ENCODE measurements at regions not wholly inside any gene's neighbourhood (a gene's known extent, or its start where the extent isn't known, plus 50 kb on each side); places are given as distances from the start of the nearest gene placed in this dataset.

- Histone ChIP-seq H3K4me3 (ENCODE audit: low read depth, low read length) (no peak overlapping the region), H3K27me3 (ENCODE audit: control insufficient read depth, insufficient read depth, low read length) (no peaks in the 10 kb centered on the region), H3K9ac (no peak overlapping the region), H3K4me1 (no peaks in the 10 kb centered on the region), H3K9me3 (ENCODE audit: control insufficient read depth, low read length) (no peaks in the 10 kb centered on the region), H3K36me3 (ENCODE audit: control insufficient read depth, insufficient read depth, low read length) (no peaks in the 10 kb centered on the region), H3K4me2 (ENCODE audit: low read length) (no peak overlapping the region), H2AFZ (no peak overlapping the region), H3K27ac (no peak overlapping the region), H3K79me2 (no peaks in the 10 kb centered on the region)
- no peak for TF ChIP-seq CTCF (IDR thresholded peaks at IDR 0.05)
These were observed 287.4 kb downstream of the PCDH17 start for GRCh38 chr13:57918913-57919312.

GRCh38 chr13:57925250-57925649 lies 293.7 kb downstream of the PCDH17 start:
- Histone ChIP-seq H3K4me2 (ENCODE audit: low read length) (no peak overlapping the region), H3K4me3 (ENCODE audit: low read depth, low read length) (no peak overlapping the region), H3K79me2 (no peaks in the 10 kb centered on the region), H3K27ac (no peak overlapping the region), H3K27me3 (ENCODE audit: control insufficient read depth, insufficient read depth, low read length) (no peaks in the 10 kb centered on the region), H2AFZ (no peak overlapping the region), H3K9ac (no peak overlapping the region), H3K9me3 (ENCODE audit: control insufficient read depth, low read length) (no peaks in the 10 kb centered on the region), H3K36me3 (ENCODE audit: control insufficient read depth, insufficient read depth, low read length) (no peaks in the 10 kb centered on the region), H3K4me1 (no peaks in the 10 kb centered on the region)
- TF ChIP-seq CTCF (IDR thresholded peaks at IDR 0.05), result no peak

- Histone ChIP-seq H3K36me3 (ENCODE audit: control insufficient read depth, insufficient read depth, low read length) (no peaks in the 10 kb centered on the region), H3K27ac (no peak overlapping the region), H3K9me3 (ENCODE audit: control insufficient read depth, low read length) (no peaks in the 10 kb centered on the region), H2AFZ (no peak overlapping the region), H3K4me1 (no peaks in the 10 kb centered on the region), H3K4me2 (ENCODE audit: low read length) (no peak overlapping the region), H3K27me3 (ENCODE audit: control insufficient read depth, insufficient read depth, low read length) (no peaks in the 10 kb centered on the region), H3K4me3 (ENCODE audit: low read depth, low read length) (no peak overlapping the region), H3K79me2 (no peaks in the 10 kb centered on the region), H3K9ac (no peak overlapping the region)
- no peak for TF ChIP-seq CTCF (IDR thresholded peaks at IDR 0.05)
These were observed 294.2 kb downstream of the PCDH17 start for GRCh38 chr13:57925751-57926150.

GRCh38 chr13:57932061-57932460 lies 300.5 kb downstream of the PCDH17 start:
- Histone ChIP-seq H3K4me3 (ENCODE audit: low read depth, low read length) (no peak overlapping the region), H3K27ac (no peak overlapping the region), H3K9ac (no peak overlapping the region), H3K4me1 (no peaks in the 10 kb centered on the region), H3K9me3 (ENCODE audit: control insufficient read depth, low read length) (no peaks in the 10 kb centered on the region), H3K4me2 (ENCODE audit: low read length) (no peak overlapping the region), H3K36me3 (ENCODE audit: control insufficient read depth, insufficient read depth, low read length) (no peaks in the 10 kb centered on the region), H3K79me2 (no peaks in the 10 kb centered on the region), H3K27me3 (ENCODE audit: control insufficient read depth, insufficient read depth, low read length) (no peaks in the 10 kb centered on the region), H2AFZ (no peak overlapping the region)
- no peak for TF ChIP-seq CTCF (IDR thresholded peaks at IDR 0.05)

GRCh38 chr13:57933606-57934005 lies 302.1 kb downstream of the PCDH17 start:
- Histone ChIP-seq H3K4me2 (ENCODE audit: low read length) (no peak overlapping the region), H3K36me3 (ENCODE audit: control insufficient read depth, insufficient read depth, low read length) (no peaks in the 10 kb centered on the region), H3K27me3 (ENCODE audit: control insufficient read depth, insufficient read depth, low read length) (no peaks in the 10 kb centered on the region), H3K4me1 (no peaks in the 10 kb centered on the region), H3K27ac (no peak overlapping the region), H3K9ac (no peak overlapping the region), H3K4me3 (ENCODE audit: low read depth, low read length) (no peak overlapping the region), H3K9me3 (ENCODE audit: control insufficient read depth, low read length) (no peaks in the 10 kb centered on the region), H3K79me2 (no peaks in the 10 kb centered on the region), H2AFZ (no peak overlapping the region)
- TF ChIP-seq CTCF (IDR thresholded peaks at IDR 0.05), result no peak
